8988T (cell line): ENCODE measurements at regions not wholly inside any gene's neighbourhood (a gene's known extent, or its start where the extent isn't known, plus 50 kb on each side); places are given as distances from the start of the nearest gene placed in this dataset.
"Not testable (repeated sequence)": the region's sequence is repeated elsewhere in the genome, so short reads cannot be mapped to it uniquely, and the experiment has no call there.

Experiments used
- DNase-seq: peaks from one replicate; pipeline ENCODE4 v3.0.0; 2011

- not testable (repeated sequence) for DNase-seq
These were observed 173.9 kb downstream of the TJP1 start for GRCh38 chr15:29648415-29648814.

GRCh38 chr15:29645841-29646240 lies 176.4 kb downstream of the TJP1 start:
- DNase-seq: no peak

DNA sequence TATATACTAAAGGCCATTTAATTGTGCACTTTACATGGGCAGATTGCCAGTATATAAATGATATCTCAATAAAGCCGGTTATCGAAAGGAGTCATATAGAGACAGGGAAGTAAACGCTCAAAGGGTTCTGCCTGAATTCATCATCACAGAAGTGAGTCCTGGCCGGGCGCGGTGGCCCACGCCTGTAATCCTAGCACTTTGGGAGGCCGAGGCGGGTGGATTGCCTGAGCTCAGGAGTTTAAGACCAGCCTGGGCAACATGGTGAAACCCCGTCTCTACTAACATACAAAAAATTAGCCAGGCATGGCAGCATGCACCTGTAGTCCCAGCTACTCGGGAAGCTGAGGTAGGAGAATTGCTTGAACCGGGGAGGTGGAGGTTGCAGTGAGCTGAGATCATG lies 177.9 kb downstream of the TJP1 start:
- DNase-seq: not testable (repeated sequence)

GRCh38 chr15:29638781-29639180 lies 183.5 kb downstream of the TJP1 start:
- DNase-seq: no peak

DNA sequence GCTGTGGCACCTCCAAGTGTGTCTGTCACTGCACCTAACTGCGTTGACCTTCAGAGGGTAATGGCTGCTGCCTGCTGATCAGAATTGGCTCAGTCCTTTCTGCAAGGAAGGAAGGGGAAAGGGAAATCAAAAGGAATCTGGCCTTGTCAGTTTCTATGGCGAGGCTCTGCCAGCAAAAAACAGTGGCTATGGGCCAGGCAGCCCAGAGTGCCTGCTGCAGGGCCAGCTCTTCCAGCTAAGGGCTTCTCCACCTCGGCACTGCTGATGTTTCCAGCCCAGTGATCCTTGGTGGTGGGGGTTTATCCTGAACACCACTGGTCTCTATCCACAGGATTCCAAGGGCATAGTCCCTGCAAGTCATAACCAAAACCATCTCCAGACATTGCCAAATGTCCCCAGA lies 184.3 kb downstream of the TJP1 start:
- no peak for DNase-seq

DNA sequence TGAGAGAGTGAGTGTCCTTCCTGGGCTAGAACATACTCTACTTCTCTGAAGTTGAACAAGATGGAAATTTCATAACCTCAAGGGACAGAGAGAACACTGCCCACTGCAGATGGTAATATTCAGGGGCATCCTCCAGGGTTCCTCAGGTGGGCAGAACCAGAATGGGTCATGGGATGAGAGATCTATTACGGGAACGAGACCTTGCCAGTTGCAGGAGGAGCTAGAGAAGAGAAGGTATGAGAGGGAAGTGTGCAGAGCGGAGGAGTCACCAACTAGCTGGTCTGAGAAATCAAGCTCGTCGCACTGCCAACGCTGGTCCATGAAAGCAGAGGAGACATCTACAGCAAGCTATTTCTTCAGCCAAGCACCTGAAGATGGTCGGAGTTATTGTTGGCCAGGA lies 184.7 kb downstream of the TJP1 start:
- no peak for DNase-seq

GRCh38 chr15:29636921-29637320 lies 185.3 kb downstream of the TJP1 start:
- no peak for DNase-seq

DNA sequence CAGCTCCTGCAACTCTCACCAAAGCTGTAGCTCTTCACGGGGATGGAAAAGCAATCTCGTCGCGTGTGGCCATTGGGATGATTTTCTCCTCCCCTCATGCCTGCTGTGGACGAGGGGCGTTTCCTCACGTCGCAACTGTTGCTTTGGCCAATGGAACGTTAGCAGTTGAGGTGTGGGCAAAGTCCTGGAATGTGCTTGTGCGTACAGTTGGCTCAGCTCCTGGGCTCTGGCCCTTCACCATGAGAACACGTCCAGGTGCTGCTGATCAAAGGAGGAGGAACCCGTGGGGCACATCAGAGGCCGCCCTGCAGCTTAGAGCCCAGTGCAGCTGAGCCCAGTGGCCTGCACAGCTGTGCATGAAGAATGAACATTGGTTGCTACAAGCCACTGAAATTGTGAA lies 186.1 kb downstream of the TJP1 start:
- DNase-seq: no peak

DNA sequence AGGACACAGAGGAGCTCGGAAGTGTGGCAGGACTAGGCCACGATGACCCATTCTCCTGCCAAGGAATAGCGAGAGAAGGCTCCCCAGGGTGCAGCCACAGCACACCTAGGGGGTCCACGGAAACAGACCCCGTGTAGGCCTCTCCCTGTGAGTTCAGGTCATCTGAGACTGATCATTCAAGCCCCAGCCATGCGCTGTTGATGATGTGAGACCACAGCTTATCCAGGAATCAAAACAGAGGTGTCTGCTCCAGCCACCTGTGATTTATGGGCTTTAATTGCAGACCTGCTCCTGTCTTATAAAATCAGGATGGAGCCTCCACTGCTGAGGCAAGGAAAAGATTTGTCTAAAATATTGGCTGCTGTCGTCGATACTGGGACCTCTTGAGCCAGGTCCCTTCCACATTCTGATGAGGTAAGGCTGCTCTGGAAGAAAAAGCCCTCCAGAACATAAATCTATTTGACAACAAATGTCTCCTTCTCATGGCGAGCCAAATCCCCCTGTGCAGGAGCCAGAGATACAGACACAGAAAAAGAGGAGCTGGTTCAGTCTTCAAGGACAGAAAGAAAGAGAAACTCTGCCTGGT lies 186.7 kb downstream of the TJP1 start:
- DNase-seq: no peak

DNA sequence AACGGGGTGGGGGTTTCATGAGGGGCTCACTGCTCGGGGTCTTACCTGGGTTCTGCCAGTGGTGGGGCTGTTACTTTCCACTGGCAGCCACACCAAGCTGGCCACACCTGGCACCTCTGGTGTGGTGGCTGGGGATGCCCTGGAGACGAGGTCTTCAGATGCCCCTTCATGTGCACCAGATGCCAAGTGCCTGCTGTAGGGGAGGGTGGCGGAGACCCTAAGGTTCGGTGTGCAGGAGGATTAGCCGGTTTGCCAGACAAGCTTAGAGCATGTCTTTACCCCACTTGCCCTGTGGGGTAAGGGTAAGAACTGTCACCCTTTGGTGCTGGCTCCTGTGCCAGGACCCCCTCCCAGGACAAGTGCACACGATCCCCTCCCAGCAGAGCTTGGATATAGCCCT lies 188.3 kb downstream of the TJP1 start:
- DNase-seq: no peak

DNA sequence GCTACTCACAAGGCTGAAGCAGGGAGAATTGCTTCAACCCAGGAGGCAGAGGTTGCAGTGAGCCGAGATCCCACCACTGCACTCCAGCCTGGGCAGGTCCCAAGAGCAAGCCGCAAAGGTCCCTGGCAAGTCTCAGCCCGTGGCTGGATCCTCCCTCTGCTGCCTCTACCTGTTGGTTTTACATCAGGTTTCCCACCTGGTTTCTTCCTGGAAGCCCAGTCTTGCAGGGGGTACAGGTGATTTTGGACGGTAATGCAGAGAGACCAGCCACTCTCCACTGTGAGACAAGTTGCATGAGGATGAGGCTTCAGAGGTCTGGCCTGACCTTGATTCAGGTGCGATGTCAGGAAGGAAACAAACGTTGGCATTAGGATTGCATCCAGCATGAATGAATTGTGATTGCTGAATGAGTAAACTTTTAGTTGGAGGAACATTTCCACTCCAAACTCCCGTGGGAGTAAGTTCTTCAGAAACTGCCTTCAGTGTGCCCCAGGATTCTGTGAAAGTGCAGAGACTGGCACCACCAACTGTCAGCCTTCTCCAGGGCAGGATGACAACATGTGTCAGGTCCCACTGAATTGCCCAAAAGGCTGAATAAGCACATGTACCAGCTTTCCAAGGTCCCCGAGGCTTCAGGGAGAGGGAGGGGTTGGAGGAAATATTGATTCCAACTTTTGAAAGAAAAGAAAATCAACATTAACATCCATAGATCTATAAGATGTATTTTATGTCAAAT lies 189.4 kb downstream of the TJP1 start:
- DNase-seq: no peak

DNA sequence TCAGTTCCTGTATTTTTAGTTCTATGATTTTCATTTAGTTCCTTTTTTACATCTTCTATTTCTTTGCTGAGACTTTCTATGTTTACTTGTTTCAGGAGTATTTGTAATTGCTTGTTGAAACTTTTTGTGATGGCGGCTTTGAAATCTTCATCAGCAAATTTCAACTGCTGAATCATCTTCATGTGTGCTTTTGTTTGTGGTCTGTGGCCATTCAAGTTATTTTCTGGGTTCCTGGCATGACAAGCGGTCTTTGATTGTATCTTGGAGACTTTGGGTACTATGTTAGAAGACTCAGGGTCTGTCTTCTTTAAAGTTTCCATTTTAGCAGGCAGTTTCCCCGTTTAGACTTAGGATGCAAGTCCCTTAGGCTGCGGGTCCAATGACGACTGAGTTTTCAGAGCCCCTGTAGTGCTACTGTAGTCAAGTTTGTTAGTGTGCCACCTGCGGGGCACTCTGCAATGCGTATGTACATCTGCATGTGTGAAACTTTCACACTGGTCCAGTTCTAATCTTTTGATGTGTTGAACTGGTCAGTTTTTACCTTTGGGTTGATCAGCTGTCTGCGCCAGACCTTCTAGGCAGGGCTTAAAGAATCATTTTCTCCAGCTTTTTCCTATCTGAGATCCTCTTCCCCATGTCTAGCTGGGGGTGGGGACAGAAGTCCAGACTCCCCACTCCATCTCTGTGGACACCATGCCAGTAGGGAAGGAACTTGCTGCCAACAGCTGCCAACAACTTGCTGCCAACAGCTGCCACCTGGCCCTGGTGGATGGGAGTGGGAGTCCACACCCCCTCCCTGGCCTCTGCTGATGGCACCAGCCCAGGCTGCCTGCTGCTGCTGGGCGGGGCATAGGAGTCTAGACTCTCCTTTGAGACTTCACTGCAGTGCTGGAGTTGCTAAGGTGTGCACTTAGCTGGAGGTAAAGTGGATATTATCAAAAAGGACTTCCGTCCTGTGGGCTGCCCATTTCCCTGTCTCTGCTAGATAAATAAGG lies 190.9 kb downstream of the TJP1 start:
- DNase-seq: no peak

DNA sequence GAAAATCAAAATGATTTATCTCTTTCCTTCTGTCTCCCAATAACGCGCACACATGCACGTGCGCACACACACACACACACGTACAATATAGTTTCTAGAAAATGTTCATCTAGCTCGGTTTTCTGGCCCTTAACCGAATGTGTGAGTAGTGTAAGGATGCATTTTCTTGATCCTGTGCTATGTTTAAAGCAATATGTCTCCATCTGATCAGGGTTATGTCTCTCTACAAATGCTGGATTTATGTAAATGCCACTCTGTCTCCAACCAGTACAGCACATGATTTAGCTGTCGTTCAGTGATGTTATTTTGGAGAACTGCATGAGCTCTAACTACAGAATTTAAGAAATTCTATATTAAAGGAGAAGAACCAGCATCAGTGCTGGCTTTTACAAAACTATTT lies 198.0 kb downstream of the TJP1 start:
- no peak for DNase-seq

- DNase-seq: no peak
These were observed 199.1 kb downstream of the TJP1 start for GRCh38 chr15:29623116-29623639.

GRCh38 chr15:29622637-29623036 lies 199.6 kb downstream of the TJP1 start:
- DNase-seq: no peak

DNA sequence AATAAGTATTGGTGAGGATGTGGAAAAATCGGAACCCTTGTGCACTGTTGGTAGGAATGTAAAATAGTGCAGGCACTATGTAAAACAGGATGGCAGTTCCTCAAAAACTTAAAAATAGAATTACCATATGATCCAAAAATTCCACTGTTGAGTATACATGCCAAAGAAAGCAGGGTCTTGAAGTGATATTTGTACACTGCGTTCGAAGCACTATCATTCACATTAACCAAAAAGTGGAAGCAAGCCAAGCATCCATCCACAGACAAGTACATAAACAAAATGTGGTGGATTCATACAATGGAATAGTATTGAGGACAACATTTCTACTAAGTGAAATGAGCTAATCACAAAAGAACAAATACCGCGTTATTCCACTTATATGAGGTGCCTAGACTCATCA lies 200.7 kb downstream of the TJP1 start:
- no peak for DNase-seq

- no peak for DNase-seq
These were observed 203.7 kb downstream of the TJP1 start for GRCh38 chr15:29618586-29618985.

GRCh38 chr15:29616512-29616911 lies 205.8 kb downstream of the TJP1 start:
- DNase-seq: no peak

GRCh38 chr15:29615791-29616190 lies 206.5 kb downstream of the TJP1 start:
- DNase-seq: no peak

- no peak for DNase-seq
These were observed 208.3 kb downstream of the TJP1 start for GRCh38 chr15:29613951-29614382.

GRCh38 chr15:29612701-29613100 lies 209.6 kb downstream of the TJP1 start:
- DNase-seq: no peak

- peak; percentile 23 for DNase-seq
These were observed 210.2 kb downstream of the TJP1 start for GRCh38 chr15:29612096-29612495.

DNA sequence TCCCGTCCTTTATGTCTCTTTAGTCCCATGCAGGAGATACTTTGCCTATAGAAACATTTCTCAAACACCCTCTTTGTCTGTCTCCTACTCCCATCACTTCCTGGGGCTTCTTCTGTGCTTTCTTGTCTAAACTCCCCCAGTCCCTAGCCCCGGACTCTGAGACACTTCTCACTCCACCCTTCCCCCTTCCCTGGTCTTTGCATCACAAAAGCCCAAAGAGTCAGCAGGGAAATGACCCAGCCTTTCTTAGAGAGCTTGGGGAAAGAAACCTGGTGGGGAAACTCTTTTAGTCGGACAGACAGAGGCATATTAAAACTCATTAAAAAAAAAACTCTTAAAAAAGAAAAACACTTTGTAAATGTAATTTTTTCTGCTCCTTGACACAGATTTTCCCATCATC lies 211.2 kb downstream of the TJP1 start:
- no peak for DNase-seq
